Keratinocyte (primary cell): ENCODE measurements at regions not wholly inside any gene's neighbourhood (a gene's known extent, or its start where the extent isn't known, plus 50 kb on each side); places are given as distances from the start of the nearest gene placed in this dataset.

Experiments
- DNase-seq: peaks from one replicate; pipeline ENCODE4 v3.0.0-alpha.2; 2011; ENCODE audit warnings: low read depth, missing footprints, low spot score
- FAIRE-seq: peaks from 2 replicates; lab custom pipeline; 2011; peaks lifted over from hg19 to GRCh38; lab: Jason Lieb, UNC
- H2AFZ ChIP-seq: 2 replicates; pipeline ENCODE4 v1.6.0; 2012; ENCODE audit warnings: low read length, control low read depth, inconsistent platforms; ENCODE audit not compliant: control insufficient read depth
- H3K27ac ChIP-seq: 2 replicates; pipeline ENCODE4 v1.5.1; 2011; ENCODE audit warnings: low read length; ENCODE audit not compliant: control insufficient read depth, insufficient read depth
- H3K27me3 ChIP-seq: 3 replicates; pipeline ENCODE4 v1.6.0; 2011; ENCODE audit warnings: low read length; ENCODE audit not compliant: control insufficient read depth, insufficient read depth; ENCODE audit errors: extremely low read depth
- H3K36me3 ChIP-seq, 2 experiments: 2 replicates in 1 of 2; 3 replicates in 1 of 2; pipeline ENCODE4 v1.5.1; 2011; ENCODE audit warnings: low read length in 2 of 2, mild to moderate bottlenecking in 1 of 2; ENCODE audit not compliant: control insufficient read depth in 2 of 2, insufficient read depth in 2 of 2; ENCODE audit errors: extremely low read depth in 1 of 2
- H3K4me1 ChIP-seq: 3 replicates; pipeline ENCODE4 v1.5.1; 2011; ENCODE audit warnings: low read length; ENCODE audit not compliant: control insufficient read depth, insufficient read depth; ENCODE audit errors: extremely low read depth
- H3K4me2 ChIP-seq: 3 replicates; pipeline ENCODE4 v1.6.0; 2011; ENCODE audit warnings: low read depth, low read length; ENCODE audit not compliant: control insufficient read depth, insufficient read depth; ENCODE audit errors: extremely low read depth
- H3K4me3 ChIP-seq, 3 experiments: fragments of 200-600 bp in 1 of 3; sonication (generic) in 1 of 3; 2 replicates in 2 of 3; 3 replicates in 1 of 3; pipeline ENCODE4 v1.5.1; 2011 to 2016; ENCODE audit warnings: low read length in 3 of 3, mild to moderate bottlenecking in 3 of 3, control low read depth in 2 of 3, inconsistent platforms in 1 of 3, low read depth in 1 of 3, mixed read lengths in 1 of 3, mixed run types in 1 of 3, moderate library complexity in 1 of 3; ENCODE audit not compliant: control insufficient read depth in 2 of 3, insufficient read depth in 2 of 3; ENCODE audit errors: extremely low read depth in 1 of 3
- H3K79me2 ChIP-seq: 2 replicates; pipeline ENCODE4 v1.6.0; 2012; ENCODE audit warnings: low read length; ENCODE audit not compliant: control insufficient read depth, insufficient read depth
- H3K9ac ChIP-seq: 3 replicates; pipeline ENCODE4 v1.6.0; 2011; ENCODE audit warnings: low read length; ENCODE audit not compliant: control insufficient read depth, insufficient read depth; ENCODE audit errors: extremely low read depth
- H3K9me1 ChIP-seq: 3 replicates; pipeline ENCODE4 v1.6.0; 2011; ENCODE audit warnings: low read length; ENCODE audit not compliant: control insufficient read depth, insufficient read depth; ENCODE audit errors: extremely low read depth
- H3K9me3 ChIP-seq: 2 replicates; pipeline ENCODE4 v1.5.1; 2012; ENCODE audit warnings: low read depth, low read length; ENCODE audit not compliant: control insufficient read depth
- H4K20me1 ChIP-seq: 3 replicates; pipeline ENCODE4 v1.6.0; 2011; ENCODE audit warnings: low read length; ENCODE audit not compliant: control insufficient read depth, insufficient read depth; ENCODE audit errors: extremely low read depth
- CTCF ChIP-seq, 3 experiments: IDR thresholded peaks in 1 of 3; conservative IDR thresholded peaks in 1 of 3; optimal IDR thresholded peaks in 1 of 3; 2 replicates in 2 of 3; 3 replicates in 1 of 3; pipeline versions ENCODE3 to v1.5.1; 2011; ENCODE audit warnings: low read length in 3 of 3, mild to moderate bottlenecking in 3 of 3, moderate library complexity in 2 of 3, control low read depth in 1 of 3, inconsistent platforms in 1 of 3; ENCODE audit not compliant: insufficient read depth in 2 of 3; ENCODE audit errors: extremely low read depth in 1 of 3
- EZH2 ChIP-seq: IDR thresholded peaks from one replicate; pipeline ENCODE4 v1.6.1; 2012; ENCODE audit warnings: inconsistent platforms, mild to moderate bottlenecking, low read length, moderate library complexity
- dilution Hi-C: fragments of 300-500 bp; cut with MboI; formaldehyde crosslinking; loops from one replicate; pipeline ENCODE4 v1.7.0; 2020; ENCODE audit warnings: low sequenced_read_pairs; ENCODE audit not compliant: extremely low pct_ligation_motif_present

GRCh38 chr3:81406318-81406717 lies 355.1 kb downstream of the GBE1 start:
- DNase-seq (no peak), FAIRE-seq (no peak)
- Histone ChIP-seq H3K36me3 (no peaks in the 10 kb centered on the region), H3K9me3 (no peaks in the 10 kb centered on the region), H3K27me3 (no peaks in the 10 kb centered on the region), H3K9ac (no peak overlapping the region), H3K79me2 (no peaks in the 10 kb centered on the region), H3K4me1 (no peaks in the 10 kb centered on the region), H4K20me1 (no peaks in the 10 kb centered on the region), H3K4me3 (no peak overlapping the region), H3K4me2 (no peak overlapping the region), H2AFZ (no peak overlapping the region), H3K27ac (no peak overlapping the region), H3K9me1 (no peaks in the 10 kb centered on the region)
- dilution Hi-C loops = no loop called here
- TF ChIP-seq CTCF (optimal IDR thresholded peaks at IDR 0.05 in 1 of 3, IDR thresholded peaks at IDR 0.05 in 1 of 3, conservative IDR thresholded peaks at IDR 0.05 in 1 of 3; ENCODE audit: extremely low read depth in 1 of 3, insufficient read depth in 2 of 3, low read length in 3 of 3) (no peak), EZH2 (no peak)

GRCh38 chr3:81395739-81396513 lies 365.5 kb downstream of the GBE1 start:
- no peak for FAIRE-seq
- no peaks in the 10 kb centered on the region for H3K79me2 ChIP-seq
- no peak overlapping the region for H2AFZ ChIP-seq
- no peaks in the 10 kb centered on the region for H3K9me1 ChIP-seq
- H3K4me2 ChIP-seq = no peak overlapping the region
- no peak for DNase-seq
- H3K36me3 ChIP-seq = no peaks in the 10 kb centered on the region
- no peaks in the 10 kb centered on the region for H3K9me3 ChIP-seq
- no peaks in the 10 kb centered on the region for H4K20me1 ChIP-seq
- H3K9ac ChIP-seq = no peak overlapping the region
- dilution Hi-C loops = no loop called here
- TF ChIP-seq EZH2 (no peak), CTCF (optimal IDR thresholded peaks at IDR 0.05 in 1 of 3, IDR thresholded peaks at IDR 0.05 in 1 of 3, conservative IDR thresholded peaks at IDR 0.05 in 1 of 3; ENCODE audit: extremely low read depth in 1 of 3, insufficient read depth in 2 of 3, low read length in 3 of 3) (no peak)
- H3K4me1 ChIP-seq = no peaks in the 10 kb centered on the region
- no peak overlapping the region for H3K4me3 ChIP-seq
- no peaks in the 10 kb centered on the region for H3K27me3 ChIP-seq
- no peak overlapping the region for H3K27ac ChIP-seq
